ENCODE measurements at regions not wholly inside any gene's neighbourhood (a gene's known extent, or its start where the extent isn't known, plus 50 kb on each side); places are given as distances from the start of the nearest gene placed in this dataset.
"Not testable (repeated sequence)": the region's sequence is repeated elsewhere in the genome, so short reads cannot be mapped to it uniquely, and the experiment has no call there.

DNA sequence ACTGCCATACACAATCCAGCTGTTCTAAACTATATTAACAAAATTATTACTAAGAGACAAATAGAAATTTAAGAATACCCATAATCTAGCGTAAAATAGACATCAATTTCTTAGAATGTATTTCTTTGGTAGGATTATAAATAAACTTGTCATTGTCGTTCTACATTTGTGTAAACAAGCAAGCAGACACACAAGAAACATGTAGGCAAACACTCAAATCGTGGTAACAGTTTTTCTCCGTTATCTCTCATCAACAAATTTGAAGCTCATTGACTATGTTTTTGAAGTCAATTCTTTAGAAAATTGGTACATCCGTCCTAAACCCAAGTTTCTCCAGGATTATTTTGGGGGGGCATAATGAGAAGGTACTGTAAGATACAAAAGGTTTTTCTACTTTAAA is 832.2 kb downstream of the DTWD2 start:
- DNase-seq = no peak

DNA sequence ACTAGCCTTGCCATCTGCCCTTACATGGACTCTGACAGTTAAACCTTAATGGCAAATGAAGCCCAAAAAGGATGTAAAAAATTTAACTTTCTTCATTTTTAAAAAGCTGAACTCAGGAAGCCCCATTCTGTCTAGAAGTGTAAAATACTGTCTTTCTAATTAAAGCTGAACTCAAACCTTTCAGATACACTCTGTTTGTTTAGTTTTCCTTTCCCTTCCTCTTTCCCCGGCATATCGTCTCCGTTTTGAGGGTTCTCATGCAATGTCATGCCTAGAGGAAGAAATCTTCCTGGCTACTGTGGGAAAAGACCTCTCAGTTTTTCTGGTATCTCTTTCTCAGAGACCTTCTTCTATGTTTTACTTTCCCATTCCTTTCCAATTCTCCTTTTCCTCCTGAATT is 841.5 kb downstream of the DTWD2 start:
- no peak for DNase-seq

DNA sequence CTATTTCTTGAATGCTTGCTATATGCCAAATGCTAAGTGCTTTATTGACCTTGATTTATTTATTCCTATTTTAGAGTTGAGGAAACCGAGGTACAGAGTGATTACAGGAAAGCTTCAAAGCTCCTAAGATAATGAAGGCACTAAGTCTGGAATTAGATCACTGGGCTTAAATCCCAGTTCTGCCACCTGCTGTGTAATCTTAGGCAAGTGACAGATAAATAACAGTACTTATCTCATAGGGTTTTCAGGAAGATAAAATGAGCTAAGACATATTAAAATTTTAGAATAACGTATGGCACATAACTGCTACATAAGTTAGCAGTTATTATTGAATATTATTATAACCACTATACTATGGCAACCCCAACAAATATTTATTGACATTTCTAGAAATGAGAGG is 843.8 kb downstream of the DTWD2 start:
- no peak for DNase-seq

DNA sequence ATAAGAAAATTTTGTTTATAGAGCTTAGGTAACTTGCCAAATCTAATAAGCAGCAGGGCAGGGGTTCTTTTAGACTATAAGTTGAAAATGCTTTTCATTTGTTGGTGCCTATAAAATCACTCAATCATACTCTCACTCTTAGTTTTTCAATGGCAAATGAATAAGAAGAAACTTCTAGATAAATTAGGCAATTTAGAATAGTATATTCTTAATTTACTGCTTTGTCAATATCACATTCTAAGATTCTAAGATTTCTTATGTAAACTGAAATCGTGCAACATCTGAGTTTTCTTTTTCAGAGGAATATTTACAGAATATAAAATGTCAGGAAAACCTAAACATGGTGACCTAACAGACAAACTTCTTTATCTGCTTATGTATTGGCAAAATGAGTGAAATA is 849.0 kb downstream of the DTWD2 start:
- DNase-seq = no peak

DNA sequence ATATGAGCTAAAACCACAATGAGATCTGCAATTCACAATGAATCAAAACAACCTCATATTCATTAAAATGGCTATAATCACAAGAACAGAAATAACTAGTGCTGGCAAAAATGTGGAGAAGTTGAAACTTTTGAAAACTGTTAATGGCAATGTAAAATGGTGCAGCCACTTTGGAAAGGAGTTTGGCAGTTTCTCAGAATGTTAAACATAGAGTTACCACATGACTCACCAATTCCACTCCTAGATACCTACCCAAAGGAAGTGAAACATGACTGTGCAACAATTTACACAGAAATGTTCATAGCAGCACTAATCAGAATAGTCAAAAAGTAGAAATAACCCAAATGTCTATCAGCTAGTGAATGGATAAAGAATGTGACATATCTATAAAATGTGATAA is 862.2 kb downstream of the DTWD2 start:
- DNase-seq = no peak

DNA sequence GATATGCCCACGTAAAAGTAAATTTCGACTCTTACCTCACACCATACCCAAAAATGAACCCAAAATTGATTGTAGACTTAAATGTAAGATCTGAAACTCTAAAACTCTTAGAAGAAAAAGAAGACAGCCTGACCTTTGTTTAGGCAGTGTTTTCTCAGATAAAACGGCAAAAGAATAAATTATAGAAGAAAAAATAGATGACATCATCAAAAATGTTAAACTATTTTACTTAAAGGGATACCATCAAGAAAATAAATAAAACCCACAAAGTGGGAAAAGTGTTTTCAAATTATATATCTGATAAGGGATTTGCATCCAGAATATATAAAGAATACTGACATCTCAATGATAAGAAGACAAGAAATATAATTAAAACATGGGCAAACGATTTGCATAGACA is 862.7 kb downstream of the DTWD2 start:
- DNase-seq = no peak

DNA sequence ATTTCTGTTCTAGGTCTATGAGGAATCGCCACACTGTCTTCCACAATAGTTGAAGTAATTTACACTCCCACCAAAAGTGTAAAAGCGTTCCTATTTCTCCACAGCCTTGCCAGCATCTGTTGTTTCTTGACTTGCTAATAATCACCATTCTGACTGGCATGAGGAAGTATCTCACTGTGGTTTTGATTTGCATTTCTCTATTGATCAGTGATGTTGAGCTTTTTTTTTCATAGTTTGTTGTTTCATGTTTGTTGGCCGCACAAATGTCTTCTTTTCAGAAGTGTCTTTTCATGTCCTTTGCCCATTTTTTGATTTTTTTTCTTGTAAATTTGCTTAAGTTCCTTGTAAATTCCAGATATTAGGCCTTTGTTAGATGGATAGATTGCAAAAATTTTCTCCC is 867.1 kb downstream of the DTWD2 start:
- no peak for DNase-seq

DNA sequence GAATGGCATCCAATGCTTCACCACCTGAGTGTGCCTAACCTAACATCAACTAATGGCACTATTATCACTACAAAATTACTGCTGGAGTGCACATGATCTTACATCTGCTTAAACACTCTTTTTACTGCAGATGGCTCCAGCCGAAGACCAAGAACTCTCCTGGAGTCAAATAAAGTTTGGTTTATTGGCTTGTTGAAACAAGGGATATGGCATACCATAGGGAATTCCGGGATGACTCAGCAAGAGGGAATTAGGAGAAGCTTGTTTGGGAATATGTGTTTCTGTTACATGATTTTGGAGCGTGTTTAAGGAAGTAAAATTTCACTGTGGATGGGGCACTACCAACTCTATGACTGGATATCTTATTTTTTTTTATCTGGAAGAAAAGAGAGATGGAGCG is 872.6 kb downstream of the DTWD2 start:
- DNase-seq = no peak

DNA sequence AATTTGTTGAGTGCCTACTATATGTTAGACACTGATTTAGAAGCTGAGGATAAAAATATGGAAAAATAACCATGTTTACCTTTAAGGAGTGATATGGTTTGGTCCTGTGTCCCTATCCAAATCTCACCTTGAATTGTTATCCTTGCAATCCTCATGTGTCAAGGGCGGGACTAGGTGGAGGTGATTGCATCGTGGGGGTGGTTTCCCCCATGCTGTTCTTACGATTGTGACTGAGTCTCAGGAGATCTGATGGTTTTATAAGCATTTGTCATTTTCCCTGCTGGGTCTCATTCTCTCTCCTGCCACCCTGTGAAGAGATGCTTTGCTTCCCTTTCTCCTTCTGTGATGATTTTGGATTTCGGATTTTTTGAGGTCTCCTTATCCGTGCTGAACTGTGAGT is 876.4 kb downstream of the DTWD2 start:
- no peak for DNase-seq

DNA sequence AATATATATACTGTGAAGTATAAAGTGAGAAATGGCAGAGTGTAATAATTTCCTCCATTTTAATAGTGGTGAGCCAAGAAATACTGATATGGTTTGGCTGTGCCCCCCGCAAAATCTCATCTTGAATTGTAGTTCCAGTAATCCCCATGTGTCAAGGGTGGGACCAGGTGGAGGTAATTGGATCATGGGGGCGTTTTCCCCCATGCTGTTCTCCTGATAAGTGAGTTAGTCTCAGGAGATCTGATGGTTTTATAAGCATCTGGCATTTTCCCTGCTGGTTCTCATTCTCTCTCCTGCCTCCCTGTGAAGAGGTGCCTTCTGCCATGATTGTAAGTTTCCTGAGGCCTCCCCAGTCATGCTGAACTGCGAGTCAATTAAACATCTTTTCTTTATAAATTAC is 881.1 kb downstream of the DTWD2 start:
- not testable (repeated sequence) for DNase-seq

DNA sequence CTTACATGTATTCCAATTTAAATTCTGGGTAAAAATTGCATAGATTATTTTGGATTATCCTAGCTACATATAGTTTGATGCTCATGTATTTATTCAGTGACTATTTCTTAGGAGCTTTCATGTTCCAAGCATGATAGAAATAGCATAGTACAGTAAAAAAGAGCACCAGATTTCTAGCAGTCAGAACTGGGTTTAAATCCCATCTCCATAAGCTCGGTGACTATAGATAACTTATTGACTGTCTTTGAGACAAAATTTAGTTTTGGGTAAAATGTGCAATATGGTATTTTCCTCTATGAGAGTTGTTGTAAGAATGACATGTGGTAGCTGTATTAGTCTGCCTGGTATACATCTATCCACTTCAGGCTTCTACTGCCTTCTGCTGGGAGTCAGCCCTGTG is 889.6 kb downstream of the DTWD2 start:
- DNase-seq = no peak

DNA sequence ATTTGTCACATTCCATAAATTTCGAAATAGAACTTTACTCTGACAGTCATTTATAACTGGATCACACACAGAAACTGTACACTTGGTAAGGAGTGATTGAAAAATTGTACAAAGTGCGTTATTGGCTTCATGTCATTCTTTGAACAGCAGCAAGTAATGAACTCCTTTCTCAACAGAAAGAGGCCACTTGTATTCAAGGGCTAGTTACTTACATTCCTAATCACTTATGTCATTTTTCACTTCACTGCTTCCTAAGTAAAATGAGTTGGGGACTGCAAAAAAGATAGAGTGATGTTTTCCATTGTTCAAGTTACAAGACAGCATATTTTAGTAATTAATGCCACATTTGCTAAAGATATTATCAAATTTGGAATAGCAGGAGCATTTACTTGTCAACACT is 893.2 kb downstream of the DTWD2 start:
- DNase-seq = no peak

DNA sequence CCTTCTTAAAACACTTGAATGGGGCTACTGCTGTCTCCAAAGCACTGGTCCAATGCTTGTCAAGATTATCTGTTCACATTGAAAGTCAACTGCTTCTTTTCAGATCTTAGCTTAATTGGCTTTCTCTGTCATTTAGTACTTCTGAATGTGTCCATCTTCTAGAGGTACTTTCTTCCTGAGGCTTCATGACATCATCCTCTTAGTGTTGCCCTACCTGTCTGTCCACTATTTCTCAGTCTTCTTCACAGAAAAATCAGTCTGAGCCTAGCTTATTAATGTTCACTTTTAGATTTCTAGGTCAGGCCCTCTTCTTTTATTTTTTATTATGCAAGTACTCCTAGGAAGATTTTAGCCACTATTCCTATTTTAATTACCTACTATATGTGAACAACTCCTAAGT is 899.9 kb downstream of the DTWD2 start:
- DNase-seq = no peak

DNA sequence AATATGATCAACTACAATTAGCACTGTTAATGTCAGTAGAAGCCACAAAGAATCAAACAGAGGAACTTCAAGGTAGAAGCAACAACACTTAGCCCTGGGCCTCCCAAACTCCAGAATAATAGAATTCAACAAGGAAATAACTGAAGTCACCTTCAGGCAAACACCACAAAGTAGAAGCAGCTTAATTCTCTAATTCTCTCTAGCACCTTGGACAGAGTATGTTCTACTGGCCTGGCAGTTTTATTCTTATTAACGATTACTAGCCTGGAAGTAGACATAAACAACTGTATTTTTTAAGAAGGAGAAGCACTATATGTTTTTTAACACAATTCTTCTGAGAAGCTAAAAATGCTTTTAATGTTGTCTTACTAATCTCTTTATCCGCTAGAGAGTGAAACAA is 911.9 kb downstream of the DTWD2 start:
- DNase-seq = no peak

DNA sequence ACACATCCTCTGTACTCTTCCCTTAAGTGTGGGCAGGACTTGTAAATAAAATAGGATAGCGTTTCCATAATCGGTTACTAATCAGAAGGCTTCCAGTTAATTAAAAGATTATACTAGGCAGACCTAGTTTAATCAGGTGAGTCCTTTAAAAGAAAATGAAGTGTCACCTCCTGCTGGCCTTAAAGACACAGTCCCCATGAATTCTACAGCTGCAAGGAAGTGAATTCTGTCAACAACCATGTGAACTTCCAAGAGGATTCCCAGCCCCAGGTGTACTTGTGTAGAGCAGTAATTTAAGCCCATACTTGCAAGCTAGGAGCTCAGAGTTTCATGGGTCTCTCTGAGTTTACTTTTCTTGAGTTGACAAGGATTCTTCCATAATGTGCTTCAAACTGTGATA is 918.3 kb downstream of the DTWD2 start:
- DNase-seq = no peak

DNA sequence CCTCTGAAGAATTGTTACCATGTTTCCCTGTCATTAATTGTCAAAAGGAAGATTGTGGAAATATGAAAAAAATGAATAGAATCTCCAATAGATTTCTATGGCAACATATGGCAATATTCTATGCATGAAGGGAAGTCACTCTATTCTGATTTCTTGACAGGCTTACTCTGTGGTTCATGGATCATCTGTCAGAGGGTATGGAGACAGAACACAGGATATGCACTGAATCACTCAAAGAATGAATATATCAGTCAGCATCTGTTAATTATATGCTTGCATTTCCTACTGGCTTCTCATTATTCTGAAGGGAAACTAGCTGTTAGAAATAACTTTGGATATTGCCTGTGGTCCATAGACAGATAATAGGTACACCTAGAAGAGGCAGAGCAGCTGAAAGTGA is 918.9 kb downstream of the DTWD2 start:
- DNase-seq = no peak

DNA sequence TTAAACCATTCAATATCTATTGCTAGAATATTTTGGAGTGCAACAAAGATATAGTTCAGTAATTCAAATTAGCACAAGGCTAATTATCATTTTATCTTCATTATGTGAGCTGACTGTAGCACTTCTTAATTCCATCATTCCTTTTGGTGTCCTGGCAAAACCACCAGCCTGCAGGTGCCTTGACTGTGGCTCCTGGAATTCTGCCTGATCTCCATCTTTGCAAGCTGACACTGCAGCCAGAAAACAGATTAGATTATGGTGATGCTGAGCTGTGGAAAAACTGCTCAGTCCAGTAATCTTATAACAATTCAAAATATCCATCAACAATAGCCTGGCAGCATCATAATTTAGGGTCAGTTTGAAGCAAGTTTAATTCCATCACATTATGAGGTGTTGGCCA is 919.5 kb downstream of the DTWD2 start:
- no peak for DNase-seq

DNA sequence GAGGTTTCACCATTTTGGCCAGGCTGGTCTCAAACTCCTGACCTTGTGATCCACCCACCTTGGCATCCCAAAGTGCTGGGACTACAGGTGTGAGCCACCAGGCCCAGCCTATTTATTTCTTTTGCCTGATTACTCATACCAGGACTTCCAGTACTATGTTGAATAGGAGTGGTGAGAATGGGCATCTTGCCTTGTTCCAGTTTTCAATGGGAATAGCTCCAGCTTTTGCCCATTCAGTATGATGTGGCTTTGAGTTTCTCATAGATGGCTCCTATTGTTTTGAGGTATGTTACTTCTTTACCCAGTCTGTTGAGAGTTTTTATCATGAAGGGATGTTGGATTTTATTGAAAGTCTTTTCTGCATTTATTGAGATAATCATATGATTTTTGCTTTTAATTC is 924.5 kb downstream of the DTWD2 start:
- not testable (repeated sequence) for DNase-seq

DNA sequence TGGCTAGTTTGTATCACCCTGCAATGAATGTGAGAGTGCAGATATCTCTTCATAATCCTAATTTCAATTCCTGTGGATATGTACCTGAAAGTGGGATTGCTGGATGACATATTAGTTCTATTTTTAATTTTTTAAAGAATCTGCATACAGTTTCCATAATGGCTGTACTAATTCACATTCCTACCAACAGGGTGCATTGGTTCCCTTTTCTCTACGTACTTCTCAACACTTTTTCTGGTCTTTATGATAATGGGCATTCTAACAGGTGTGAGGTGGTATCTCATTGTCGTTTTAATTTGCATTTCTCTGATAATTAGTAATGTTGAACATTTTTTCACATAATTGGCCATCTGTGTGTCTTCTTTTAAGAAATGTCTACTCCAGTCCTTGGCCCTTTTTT is 927.5 kb downstream of the DTWD2 start:
- DNase-seq = no peak

DNA sequence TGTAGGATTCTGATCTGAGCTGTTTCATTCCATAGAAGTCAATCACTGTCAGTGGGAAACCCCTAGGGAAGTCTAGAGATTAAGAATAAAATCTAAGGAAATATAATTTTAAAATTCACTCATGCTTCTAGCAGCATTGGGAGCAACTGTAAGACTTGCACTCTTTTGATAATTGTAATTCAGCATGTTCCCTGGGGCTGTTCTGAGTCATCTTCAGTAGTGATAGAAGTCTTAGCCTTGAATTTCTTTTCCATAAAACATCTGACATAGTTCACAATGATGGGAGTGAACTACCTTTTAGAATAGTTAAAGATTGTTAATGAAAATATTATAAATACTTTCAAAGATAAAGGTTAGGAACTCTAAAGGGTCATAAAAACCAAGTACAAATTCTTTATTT is 935.8 kb downstream of the DTWD2 start:
- no peak for DNase-seq

DNA sequence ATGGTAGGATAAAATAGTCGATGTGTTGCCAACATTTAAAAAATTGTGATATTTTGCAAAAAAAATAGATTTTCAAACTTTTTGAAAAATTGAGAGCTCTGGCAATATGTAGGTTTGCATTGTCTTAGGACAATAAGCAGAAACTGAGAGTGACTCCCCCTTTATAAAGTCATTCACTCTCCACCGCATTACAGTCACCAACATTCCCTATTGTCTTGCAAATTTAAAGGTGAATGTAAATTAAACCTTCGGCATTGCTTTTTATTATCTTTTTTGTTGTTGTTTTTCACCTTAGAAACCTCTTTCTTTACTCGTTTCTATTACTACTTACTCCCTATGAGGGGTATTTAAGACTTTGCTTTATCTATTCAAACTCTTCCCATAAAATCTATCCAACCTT is 944.2 kb downstream of the DTWD2 start:
- no peak for DNase-seq

DNA sequence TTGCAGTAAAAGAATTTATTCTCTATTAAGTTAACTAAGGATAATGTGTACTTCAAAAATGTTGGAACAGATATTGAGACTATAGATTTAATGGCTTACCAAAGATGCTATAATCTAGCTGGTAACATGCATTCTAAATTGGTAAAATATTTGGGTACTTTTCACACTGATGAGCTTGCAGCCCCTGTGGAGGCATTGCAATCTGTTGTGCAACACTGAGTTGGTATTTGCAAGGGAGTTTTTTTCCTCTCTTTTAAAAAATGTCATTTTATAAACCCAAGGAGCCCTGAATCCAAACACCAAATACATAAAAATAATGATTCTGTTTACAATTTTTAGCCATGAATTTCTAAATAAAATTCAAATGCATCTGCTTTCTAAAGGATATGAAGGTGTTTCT is 944.8 kb downstream of the DTWD2 start:
- no peak for DNase-seq

DNA sequence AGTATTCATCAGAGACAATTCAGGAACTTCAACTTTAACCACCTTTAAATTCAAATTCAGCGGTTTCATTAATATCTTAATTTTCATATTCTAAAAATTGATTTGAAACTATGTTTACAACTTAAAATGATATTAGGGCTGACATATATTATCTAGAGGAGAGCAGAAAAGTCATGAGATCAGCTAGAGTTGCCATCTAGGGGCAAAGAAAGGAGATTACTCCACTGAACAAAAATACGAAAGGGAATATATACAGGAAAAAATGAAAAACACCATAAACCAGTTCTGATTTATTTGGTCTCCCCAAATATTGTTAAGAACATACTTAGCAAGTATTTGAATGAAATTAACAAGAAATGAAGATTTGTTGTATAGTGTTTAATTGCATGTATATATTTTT is 946.3 kb downstream of the DTWD2 start:
- no peak for DNase-seq

DNA sequence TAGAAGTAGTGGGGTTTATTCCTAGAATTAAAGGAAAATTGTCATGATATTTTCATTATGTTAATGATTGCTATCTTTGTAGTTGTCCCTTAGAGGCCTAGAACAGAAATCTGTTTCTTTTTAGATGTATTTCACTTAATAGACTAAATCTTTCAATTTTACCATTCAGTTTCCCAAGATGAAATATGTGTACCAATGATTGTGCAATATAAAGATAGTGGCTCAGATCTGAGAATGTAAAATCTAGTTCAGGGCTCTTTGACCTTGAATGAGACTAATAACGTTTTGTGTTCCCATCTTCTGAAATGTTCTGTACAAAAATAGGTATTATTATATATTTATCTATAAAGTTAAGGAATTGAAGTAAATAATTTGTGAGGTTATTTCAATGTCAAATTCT is 947.9 kb downstream of the DTWD2 start:
- DNase-seq = no peak

DNA sequence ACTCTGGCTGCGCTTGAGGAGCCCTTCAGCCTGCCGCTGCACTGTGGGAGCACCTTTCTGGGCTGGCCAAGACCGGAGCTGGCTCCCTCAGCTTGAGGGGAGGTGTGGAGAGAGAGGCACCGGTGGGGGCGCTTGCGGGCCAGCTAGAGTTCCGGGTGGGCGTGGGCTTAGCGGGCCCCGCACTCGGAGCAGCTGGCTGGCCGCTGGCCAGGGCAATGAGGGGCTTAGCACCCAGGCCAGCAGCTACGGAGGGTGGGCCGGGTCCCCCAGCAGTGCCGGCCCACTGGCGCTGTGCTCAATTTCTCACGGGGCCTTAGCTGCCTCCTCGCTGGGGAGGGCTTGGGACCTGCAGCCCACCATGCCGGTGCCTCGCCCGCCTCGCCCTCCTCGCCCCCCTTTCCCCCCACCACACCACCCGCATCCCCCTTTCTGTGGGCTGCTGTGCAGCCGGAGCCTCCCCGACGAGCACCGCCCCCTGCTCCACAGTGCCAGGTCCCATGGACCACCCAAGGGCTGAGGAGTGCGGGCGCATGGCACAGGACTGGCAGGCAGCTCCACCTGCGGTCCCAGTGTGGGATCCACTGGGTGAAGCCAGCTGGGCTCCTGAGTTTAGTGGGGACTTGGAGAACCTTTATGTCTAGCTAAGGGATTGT is 954.5 kb downstream of the DTWD2 start:
- no peak for DNase-seq

DNA sequence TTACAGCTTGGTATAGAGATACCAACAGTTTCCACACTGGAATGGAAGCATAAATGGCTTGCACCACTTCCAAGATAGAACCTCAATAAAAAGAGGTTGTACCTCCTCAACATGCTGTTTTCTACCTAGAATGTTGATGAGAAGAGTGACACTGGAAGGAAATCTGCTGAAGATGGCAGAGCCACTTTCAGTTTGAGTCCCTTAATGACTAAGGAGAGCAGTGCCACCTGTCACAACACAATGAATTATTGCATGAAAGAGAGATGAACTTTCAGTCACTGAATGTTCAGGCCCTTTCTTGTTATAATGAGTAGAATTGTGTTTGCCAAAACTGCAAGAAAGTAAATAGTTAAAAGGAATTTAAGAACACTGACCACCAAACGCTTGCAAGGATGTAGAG is 958.5 kb downstream of the DTWD2 start:
- no peak for DNase-seq

All from stimulated activated naive CD4-positive, alpha-beta T cell (primary cell).